NCI-H2171 treated with DMSO at 0.1 percent for 48 hours (cell line): ENCODE measurements at regions not wholly inside any gene's neighbourhood (a gene's known extent, or its start where the extent isn't known, plus 50 kb on each side); places are given as distances from the start of the nearest gene placed in this dataset.
"Not testable (repeated sequence)": the region's sequence is repeated elsewhere in the genome, so short reads cannot be mapped to it uniquely, and the experiment has no call there.

Experiments used
- DNase-seq: peaks from one replicate; lab custom pipeline; 2025; lab: John Stamatoyannopoulos, UW

DNA sequence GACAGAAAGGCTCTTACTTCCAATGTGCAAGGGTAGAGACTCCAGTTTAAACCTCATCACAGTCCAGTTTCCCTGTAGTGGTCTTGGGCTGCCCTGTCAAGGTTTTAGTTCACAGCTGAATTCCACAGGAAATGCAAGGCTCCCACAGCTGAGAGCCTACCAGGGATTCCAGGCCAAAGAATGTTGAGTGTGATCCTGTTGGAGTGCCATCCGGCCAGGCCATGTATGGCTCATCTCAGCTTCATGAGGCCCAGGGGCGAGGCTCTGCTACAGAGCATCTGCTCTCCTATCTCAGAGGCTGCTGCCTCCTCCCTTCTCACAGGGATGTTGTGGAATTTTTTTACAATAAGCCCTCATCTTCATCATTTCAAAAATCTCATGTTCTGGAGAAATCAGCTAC, 239.8 kb upstream of the CCL2 start:
- no peak for DNase-seq

DNA sequence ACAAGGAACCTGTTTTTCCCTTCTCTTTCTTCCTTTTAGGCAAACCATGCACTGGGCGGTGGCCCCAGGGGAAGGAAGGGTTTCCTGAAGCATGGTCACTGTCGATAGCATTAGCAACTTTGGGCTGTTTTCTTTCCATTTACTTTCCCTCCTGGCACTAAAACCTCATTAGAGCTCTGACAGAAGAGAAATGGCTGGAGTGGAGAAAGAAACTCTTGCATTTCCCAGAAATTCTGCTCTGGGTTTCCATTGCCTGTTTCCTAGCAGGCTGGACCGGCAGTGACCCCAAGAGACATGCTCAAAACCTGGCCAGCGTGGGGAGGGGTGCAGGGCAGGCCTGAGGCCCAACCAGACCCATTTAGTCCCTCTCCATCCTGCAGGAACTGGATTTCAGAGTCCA, 230.7 kb upstream of the CCL2 start:
- no peak for DNase-seq

DNA sequence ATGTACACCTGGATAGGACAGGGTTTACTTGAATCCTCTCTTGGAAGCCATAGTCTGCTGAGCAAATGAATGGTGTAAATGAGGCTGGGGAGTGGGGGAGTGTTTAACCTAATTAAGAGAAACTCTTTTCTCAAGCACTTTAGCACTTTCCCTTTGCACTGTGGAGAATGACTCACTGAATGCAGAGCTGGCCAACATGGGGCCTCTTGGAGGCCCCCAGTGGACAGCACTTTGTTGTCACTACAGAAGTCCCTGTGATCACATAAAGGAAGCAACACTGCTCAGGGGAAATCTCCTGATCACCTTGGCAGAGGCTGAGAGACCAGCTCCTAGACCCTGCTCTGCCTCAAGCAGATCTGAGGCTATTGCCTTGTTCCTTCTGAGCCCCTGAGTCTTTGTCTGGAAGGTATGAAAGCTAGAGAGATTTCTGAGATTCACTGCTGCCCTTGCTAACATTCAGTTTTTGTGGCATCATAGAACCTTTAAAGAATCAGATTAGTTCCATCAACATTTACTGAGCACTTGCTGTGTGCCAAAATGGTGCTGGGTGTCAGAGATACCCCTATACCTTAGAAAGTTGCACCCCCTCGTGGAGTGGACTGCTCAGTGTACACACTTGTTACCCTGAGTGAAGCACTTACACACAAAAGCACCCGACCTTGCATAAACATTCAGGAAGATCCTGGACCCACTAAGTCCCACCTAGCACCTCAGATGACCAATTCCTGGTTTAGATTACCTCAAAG, 230.1 kb upstream of the CCL2 start:
- no peak for DNase-seq

DNA sequence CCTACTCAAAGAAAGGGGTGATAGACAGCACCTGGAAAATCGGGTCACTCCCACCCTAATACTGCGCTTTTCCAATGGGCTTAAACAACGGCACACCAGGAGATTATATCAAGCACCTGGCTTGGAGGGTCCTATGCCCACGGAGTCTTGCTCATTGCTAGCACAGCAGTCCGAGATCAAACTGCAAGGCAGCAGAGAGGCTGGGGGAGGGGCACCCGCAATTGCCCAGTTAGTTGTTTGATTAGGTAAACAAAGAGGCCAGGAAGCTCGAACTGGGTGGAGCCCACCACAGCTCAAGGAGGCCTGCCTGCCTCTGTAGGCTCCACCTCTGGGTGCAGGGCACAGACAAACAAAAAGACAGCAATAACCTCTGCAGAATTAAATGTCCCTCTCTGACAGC, 224.5 kb upstream of the CCL2 start:
- DNase-seq: not testable (repeated sequence)

DNA sequence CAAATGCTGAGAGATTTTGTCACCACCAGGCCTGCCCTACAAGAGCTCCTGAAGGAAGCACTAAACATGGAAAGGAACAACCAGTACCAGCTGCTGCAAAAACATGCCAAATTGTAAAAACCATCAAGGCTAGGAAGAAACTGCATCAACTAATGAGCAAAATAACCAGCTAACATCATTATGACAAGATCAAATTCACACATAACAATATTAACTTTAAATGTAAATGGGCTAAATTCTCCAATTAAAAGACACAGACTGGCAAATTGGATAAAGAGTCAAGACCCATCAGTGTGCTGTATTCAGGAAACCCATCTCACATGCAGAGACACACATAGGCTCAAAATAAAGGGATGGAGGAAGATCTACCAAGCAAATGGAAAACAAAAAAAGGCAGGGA, 222.8 kb upstream of the CCL2 start:
- DNase-seq: not testable (repeated sequence)

DNA sequence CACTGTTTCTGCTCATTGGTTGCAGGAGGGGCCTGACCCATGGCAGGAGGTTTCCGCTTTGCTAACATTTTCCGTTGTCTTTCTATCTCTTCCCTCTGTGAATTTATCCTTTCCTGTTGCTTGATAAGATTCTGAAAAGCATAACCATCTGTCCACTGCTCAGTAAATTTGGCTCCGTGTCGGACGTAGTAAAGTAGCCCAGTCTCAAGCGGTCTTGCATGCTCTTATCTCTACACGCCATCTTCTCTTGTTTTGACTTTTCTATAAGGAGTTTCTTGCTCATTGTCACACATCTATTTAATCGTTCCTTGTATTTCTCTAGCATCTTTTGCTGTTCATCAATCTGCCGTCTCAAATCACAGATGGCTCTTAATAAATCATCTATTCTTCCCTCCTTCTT, 216.3 kb upstream of the CCL2 start:
- peak; percentile 70 for DNase-seq

DNA sequence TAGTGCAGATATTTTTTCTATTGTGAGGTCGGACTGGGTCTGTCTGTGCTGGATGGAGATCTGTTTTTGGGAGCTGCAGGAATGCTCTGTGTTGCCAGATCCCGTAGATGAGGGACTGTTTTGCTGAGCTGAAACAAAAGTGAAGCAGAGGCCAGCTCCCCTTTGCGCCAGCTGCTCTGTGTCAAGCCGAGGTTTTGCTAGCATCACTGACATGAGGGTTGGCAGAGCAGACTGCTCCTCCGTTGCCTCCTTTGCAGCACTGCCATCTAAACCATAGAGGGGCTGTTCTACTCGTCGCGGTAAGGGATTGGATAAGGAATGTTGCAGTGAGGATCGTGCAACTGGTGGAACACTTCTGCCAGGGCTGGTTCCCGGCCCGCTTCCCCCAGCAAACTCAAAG, 215.9 kb upstream of the CCL2 start:
- DNase-seq: peak; percentile 19

DNA sequence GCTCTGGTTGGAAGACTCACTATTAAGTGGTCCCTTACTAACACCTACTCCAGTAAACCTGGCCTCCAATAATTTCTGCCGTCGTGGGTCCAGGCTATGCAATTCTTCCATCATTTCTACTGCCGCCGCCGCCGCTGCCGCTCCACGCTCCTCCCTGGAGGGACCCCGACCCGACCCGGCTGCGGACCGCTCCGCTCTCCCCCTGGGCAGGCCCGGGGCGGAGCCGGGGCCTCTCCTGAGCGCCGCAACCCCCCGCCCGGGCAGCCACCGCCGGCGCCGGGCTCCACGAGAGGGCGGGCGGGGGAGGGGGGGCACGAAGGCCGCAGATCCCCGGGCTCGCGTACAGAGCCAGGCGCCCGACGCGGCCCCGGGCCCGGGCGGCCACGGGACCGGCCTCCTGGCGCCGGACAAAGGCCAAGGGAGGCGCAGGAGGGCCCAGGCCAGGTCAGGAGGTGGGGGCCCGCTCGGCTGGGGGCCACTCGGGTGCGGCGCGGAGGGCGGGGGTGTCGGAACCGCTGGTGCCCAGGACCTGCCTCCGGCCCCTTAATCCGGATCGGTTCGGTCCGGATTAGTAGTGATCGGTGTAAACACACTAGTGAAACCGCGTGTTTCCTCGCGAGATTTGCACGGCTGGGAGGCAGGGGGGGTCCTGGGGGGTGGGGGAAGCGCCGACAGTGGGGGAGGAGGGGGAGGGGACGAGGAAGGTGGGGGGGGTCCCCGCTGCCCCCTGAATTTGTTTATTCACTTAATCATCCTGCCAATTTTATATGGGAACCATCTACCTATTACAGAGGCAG, 215.1 kb upstream of the CCL2 start:
- DNase-seq: not testable (repeated sequence)

DNA sequence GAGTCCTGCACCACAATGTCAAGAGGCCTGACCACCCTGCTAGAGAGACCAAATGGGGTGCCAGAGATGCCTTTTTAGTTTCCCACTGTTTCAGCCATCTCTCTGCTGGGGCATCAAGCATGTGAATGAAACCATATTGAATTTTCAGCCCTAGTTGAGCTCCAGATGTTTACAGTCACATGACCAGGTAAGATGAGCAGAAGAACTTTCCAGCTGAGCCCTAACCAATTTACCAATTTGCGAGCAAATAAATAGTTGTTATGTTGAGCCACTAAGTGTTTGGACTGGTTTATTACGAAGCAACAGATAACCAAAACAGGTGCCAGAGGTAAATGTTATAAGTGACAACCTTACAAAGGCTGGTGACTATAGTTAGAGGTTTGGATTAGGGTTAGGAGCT, 209.1 kb upstream of the CCL2 start:
- no peak for DNase-seq

DNA sequence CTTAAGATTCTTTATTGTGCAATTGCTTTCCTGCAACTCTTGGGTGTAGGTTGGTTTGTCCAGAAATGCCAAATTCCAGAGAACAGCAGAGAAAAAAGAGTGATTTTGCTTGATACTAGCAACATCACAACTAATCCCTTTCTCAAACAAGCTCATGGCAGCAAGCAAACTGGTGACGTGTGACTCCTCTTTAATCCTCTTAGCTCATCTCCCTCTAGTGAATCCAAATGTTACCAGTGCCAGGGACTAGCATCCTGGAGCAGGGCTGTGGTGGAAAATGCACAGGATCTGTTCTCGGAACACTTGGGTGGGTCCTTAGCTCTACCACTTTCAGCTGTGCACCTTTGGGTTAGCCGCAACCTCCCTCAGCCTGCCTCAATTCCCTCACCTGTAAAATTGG, 204.0 kb upstream of the CCL2 start:
- no peak for DNase-seq

DNA sequence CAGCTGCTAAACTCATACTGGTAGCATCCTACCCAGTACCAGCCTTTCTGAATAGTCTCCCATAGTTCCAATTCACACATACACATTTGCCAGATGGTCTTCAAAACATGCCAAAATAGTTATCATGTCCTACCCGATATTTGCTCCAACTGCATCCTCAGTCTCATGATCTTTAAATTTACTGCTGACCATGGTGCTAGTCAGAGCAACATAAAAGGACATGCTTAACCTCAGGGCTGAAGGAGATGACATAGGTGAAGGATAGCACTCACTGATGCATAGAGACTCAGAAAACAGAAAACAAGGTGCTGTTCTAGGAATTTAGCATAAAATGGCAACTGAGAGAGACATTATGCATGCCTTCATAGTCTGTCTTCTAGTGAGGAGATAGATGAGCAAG, 200.6 kb upstream of the CCL2 start:
- no peak for DNase-seq

DNA sequence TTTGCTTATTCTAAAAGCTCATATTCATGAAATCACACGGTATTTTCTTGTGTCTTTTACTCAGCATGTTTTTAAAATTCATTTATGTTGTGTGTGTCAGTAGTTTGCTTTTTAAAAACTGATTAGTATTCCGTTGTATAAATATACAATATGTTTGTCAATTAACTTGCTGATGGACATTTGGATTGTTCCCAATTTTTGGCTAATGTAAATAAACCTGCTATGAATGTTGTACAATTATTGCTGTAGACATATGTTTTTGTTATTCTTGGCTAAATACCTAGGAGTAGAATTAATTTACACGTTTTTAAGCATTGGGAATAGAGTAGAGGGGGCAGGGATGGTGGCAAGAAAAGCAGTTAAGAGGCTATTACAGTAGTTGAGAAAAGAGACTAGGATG, 199.5 kb upstream of the CCL2 start:
- peak; percentile 1 for DNase-seq

DNA sequence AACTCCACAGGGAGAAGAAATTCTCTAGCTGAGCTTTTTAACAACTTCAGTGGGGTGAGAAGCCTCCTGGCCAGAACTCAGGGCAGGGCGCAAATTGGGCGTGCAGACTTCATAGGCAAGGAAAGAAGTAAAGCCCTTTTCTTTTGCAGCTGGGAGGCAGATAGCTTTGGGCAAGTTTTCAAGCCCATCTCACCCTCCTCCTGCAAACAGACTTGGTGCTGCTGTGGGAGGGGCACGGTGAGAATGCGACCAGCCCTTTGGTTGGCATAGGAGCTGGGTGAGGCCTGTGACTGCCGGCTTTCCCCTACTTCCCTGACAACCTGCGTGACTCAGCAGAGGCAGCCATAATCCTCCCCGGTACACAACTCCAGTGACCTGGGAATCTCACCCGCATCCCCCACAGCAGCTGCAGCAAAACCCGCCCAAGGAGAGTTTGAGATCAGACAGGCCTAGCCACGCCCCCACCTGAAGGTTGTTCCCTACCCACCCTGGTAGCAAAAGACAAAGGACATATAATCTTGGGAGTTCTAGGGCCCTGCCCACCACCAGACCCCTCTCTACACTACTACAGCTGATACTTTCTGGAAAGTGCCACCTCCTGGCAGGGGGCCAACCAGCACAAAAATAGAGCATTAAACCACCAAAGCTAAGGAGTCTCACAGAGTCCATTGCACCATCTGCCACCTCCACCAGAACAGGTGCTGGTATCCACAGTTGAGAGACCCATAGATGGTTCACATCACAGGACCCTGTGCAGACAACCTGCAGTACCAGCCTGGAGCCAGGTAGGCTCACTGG, 195.5 kb upstream of the CCL2 start:
- no peak for DNase-seq

DNA sequence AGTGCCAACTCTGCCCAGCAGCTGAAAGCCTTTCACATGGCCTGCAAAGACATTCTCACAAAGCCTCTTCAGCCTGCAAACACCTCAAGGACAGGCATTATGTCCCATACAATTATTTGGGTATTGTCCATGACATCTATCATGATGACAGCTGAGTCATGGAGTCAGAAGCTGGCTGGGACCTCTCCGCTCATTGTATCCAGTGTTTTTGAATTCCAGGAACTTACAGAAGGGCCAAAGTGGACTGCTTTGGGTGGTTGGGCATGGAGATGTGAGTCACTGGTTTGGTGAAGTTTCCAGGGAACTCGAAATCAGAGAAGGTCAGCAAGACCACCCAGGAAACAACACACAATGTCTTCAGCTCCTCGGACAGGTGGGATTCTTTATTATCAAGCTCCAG, 188.6 kb upstream of the CCL2 start:
- no peak for DNase-seq

DNA sequence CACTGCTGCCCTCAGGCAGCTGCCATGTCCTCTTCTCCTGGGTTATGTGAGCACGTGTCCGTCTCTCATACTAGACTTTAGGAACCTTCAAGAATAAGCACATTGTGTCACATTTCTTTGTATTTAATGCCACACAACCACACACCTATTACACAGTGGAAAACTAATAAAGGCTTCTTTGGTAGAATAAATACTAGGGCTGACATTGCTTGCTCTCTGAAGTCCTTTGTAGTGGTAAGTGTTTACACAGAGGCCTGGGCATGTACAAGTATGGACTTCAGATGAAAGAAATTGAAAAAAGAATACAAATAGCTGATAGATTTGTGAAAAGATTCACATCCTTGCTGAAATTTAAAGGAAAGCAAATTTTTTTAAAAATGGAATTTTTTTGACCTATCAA, 188.1 kb upstream of the CCL2 start:
- DNase-seq: no peak

DNA sequence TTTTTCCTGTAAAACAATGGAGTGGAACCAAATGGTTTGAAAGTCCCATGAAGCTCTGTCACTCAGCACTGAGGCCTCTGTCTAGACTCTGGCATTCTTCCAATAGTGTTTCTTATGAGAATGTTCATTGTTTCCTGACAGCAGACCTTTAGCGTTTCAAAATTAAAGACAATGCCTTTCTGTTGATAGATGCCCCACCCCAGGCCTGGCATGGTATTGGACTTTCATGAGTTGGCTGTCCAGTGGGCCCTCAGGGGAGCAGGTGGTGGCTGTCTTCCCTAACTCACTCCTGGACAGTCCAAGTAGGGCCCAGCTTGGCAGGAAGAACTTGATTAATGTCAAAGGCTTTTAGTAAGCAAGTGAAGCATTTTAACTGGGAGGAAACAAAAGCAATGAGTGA, 186.5 kb upstream of the CCL2 start:
- DNase-seq: no peak

DNA sequence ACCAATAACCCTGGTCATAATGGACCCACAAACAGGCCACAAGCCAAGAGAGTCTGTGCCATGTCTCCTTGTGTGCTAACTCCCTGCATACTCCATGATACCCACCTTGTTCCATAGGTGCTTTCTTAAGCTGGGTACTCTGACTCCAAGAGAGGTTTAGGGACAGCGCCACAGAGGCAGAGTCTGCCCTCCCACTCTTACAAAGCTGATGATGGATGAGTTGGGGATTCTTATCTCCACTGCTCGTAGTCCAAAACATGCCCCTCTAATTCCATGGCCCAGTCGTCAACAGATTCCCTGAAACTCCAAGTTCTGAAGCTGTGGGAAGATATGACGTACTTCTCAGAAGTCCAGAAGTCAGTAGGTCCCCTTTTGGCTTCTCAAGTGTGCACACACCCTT, 184.4 kb upstream of the CCL2 start:
- DNase-seq: no peak

DNA sequence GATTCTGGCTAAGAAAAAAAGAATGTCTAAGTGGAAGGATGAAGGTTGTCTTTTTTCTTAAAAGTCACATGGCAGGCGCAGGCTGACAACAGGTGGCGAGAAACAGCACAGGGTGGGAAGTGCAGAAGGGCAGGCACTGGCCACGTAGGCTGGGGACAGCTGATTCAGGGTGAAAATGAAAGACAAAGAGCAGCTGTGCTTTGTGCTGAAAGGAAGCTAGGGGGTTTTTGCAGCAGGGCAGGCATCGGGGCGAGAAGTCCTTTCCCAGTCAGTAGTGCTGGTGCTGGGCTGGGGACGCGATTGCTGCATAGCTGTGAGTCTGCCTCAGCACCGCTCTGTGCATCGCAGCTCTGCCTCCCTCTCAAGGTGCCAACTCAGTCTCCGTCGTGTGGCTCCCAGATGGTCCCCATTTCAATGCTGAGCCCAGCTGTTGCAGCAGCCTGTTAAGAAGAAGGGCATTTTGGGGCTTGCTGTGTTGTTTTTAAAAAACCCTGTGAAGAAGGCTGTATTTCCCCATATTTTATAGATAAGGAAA, 183.1 kb upstream of the CCL2 start:
- DNase-seq: peak; percentile 58

DNA sequence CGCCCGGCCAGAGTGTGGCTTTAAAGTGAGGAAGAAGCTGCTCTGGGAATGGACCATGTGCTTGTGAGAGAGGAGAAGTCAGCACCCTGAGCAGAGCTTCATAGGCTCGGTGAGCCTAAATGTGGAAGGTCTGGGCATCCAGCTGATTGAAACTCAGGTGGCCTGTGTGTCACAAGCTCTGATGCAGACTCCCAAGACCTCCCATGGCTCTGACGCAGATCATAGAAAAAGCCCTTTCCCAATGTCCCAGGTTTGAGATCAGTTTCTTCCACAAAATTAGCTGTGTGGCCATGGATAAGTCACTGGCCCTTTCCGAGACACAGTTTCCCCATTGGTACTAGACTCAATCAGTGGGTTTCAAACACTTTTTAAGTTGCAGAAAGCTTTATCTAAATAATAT, 180.0 kb upstream of the CCL2 start:
- DNase-seq: no peak

DNA sequence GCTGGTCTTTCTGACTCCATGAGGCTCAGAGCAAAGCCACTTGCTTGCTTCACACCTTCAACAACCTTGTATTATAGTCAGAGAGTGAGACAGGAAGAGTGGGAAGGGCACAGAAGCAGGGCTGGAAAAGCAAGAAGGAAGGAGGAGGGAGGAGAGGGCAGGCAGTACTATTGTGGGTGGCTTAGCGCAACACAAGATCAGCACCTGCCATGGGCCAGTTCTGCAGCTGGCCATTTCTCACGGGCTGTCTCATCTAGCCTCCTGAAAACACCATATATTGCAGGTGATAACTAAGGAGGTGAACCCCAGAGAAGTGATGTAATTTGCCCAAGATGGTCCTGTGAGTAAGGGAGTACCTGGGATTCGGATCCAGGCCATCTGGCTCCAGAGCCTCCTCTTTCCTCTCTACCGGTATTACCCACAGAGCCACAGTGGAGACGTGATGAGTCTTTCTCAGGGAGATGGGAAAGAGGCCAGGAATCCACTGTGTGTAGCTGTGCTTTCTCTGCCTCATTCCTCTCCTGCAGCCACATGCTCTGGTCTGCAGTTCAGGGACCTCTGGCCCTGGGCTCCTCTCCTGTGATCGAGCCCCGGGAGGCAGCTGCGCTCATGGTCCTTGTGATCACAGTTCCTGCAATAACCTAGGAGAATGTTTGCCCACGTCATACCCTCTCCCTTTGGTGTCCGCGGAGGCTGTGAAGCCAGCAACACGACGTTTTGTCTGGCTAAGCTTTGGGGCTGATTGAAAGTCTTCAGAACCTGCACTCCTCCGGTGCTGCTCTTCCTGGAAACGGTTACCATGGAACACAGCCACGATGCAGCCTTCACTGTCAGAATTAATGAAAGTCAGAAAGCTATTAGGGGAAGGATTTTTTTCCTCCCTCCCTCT, 178.1 kb upstream of the CCL2 start:
- no peak for DNase-seq

DNA sequence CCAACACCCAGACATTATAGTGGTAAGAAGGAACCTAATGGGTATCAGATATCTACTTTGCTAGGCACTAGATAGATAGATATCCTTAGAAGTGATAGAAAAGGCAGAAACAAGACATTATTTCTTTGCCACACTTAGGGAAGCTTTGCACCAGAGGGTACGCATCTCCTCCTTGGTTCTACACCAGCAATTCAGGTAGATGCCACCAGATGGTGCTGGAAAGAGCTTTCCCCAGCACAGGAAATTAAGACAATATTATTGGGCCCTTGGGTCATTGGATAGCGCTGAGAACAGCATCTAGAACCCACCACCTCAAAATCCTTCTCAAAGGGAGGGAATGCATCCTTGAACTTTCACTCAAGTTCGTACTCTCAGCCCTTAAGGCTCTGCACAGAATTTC, 173.8 kb upstream of the CCL2 start:
- no peak for DNase-seq

DNA sequence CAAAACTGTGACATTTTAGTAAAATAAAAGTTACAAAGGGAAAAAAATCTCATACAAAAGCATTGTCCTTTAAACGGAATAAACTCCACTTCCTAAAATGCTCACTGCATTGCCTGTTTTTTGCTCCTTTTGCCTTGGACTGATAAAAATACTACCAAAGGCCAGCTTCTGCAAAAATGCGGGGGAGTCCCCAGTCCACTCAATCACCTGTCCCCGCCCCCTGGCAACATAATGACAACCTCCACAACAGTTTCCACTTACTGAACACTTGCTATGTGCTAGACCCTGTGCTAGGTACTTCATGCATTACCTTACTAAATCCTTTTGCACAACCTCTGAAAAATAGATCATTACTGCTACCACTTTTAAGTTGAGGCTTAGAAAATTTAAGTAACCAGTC, 172.7 kb upstream of the CCL2 start:
- DNase-seq: no peak
